BLaER1 treated with 17β-estradiol and CSF1 and Interleukin-3, amounts not matched to agents 10 nM and 100 nM (cell line): ENCODE measurements at regions not wholly inside any gene's neighbourhood (a gene's known extent, or its start where the extent isn't known, plus 50 kb on each side); places are given as distances from the start of the nearest gene placed in this dataset.
"Not testable (repeated sequence)": the region's sequence is repeated elsewhere in the genome, so short reads cannot be mapped to it uniquely, and the experiment has no call there.

Source experiments
- H3K27ac ChIP-seq, 11 experiments: shearing (Covaris generic); formaldehyde crosslinking; 2 replicates each; pipeline ENCODE4 v1.8.1; 2022
- H3K27me3 ChIP-seq, 11 experiments: shearing (Covaris generic); formaldehyde crosslinking; 2 replicates each; pipeline ENCODE4 v1.8.1; 2022
- H3K36me3 ChIP-seq, 11 experiments: shearing (Covaris generic); formaldehyde crosslinking; 2 replicates each; pipeline ENCODE4 v1.8.1; 2022
- H3K4me1 ChIP-seq, 10 experiments: shearing (Covaris generic); formaldehyde crosslinking; 2 replicates each; pipeline ENCODE4 v1.8.1; 2022
- H3K4me2 ChIP-seq, 11 experiments: shearing (Covaris generic); formaldehyde crosslinking; 2 replicates each; pipeline ENCODE4 v1.8.1; 2022
- H3K4me3 ChIP-seq, 10 experiments: shearing (Covaris generic); formaldehyde crosslinking; 2 replicates each; pipeline ENCODE4 v1.8.1; 2022
- H3K9ac ChIP-seq, 11 experiments: shearing (Covaris generic); formaldehyde crosslinking; 2 replicates each; pipeline ENCODE4 v1.8.1; 2022
- H3K9me3 ChIP-seq, 11 experiments: shearing (Covaris generic); formaldehyde crosslinking; replicated peaks in 1 of 11; 2 replicates each; pipeline ENCODE4 v1.8.1; 2022
- H4K20me1 ChIP-seq, 11 experiments: shearing (Covaris generic); formaldehyde crosslinking; 2 replicates each; pipeline ENCODE4 v1.8.1; 2022
- Cebpa-rat ChIP-seq, 11 experiments: shearing (Covaris generic); IDR thresholded peaks; 2 replicates each; pipeline ENCODE4 v1.8.1; 2022

DNA sequence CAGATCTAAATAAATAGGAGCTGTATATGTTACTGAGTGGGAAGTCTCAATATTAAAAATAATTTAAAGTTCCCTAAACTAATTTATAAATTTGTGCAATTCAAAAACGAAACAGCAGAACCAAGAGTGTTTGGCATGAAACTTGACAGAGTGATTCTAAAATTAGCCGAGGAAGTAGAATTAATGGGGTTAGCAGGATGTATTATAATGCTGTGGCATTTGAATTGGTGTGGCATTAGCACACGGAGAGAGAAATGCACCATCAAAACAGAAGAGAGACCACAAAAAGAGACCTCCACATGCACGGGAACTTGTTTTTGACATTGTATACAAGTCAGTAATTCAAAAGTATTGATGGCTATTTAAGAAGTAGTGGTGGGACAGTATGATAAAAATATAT, 366.0 kb upstream of the RGS6 start:
- Histone ChIP-seq H3K4me1 (peaks cover 5 to 43% (median 11%) of the 10 kb centered on the region in 10 experiments; a peak in 17 of 20 replicates), H3K4me3 (no peak overlapping the region; a peak in 1 of 20 replicates), H3K27ac (no peak overlapping the region; a peak in 1 of 22 replicates), H3K9me3 (no peaks in the 10 kb centered on the region), H3K36me3 (0 out of 22 replicates have a peak, but pooled peaks cover 0 to 13% (median 0%) of the 10 kb centered on the region in 11 experiments), H3K4me2 (peak overlapping the region; percentile 45 to 79 (median 63); a peak in 21 of 22 replicates), H3K9ac (0 out of 22 replicates have a peak overlapping the region, but pooled peaks of 1 of the 11 experiments have one; percentile 42), H4K20me1 (peaks cover 0 to 99% (median 0%) of the 10 kb centered on the region in 11 experiments; a peak in 4 of 22 replicates), H3K27me3 (no peaks in the 10 kb centered on the region)
- no peak for TF ChIP-seq Cebpa-rat (IDR thresholded peaks at IDR 0.05)

DNA sequence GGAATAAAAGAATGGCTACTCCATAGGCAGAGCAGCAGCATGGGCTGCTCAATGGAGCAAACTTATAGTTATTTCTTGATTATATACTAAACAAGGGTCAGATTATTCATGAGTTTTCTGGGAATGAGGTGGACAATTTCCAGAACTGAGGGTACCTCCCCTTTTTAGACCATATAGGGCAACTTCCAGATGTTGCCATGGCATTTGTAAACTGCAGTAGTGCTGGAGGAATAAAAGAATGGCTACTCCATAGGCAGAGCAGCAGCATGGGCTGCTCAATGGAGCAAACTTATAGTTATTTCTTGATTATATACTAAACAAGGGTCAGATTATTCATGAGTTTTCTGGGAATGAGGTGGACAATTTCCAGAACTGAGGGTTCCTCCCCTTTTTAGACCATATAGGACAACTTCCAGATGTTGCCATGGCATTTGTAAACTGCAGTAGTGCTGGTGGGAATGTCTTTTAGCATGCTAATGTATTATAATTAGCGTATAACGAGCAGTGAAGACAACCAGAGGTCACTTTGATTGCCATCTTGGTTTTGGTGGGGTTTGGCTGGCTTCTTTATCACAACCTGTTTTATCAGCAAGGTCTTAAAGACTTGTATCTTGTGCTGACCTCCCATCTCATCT, 364.6 kb upstream of the RGS6 start:
- peaks cover 0 to 98% (median 0%) of the 10 kb centered on the region in 11 experiments; a peak in 4 of 22 replicates for H4K20me1 ChIP-seq
- H3K27ac ChIP-seq, H3K27me3 ChIP-seq, H3K9me3 ChIP-seq, H3K9ac ChIP-seq, H3K4me3 ChIP-seq: not testable (repeated sequence)
- H3K4me2 ChIP-seq = peak overlapping the region in 1 of 11 experiments; percentile 78; a peak in 1 of 22 replicates
- H3K4me1 ChIP-seq = peaks cover 5 to 43% (median 11%) of the 10 kb centered on the region in 10 experiments; a peak in 17 of 20 replicates
- peaks cover 0 to 21% (median 0%) of the 10 kb centered on the region in 11 experiments; a peak in 2 of 22 replicates for H3K36me3 ChIP-seq

DNA sequence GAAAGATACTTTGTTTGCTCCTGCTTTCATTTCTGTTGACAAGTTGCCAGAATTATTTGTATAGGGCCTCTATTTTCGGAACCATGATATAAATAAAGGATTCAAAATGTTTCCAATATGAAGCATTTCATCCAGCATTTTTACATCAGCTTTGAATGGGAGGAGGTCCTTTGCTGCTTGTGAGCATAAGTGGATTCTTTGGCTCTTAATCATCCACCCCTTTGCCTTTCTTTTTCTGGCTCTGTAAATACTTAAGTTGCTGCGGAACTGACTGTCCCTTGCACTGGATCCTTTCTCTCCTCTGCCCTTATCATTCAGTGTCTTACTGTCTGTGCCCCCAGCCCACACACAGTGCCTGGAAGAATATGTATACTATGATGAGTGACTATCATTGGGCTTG, 357.3 kb upstream of the RGS6 start:
- no peak overlapping the region for H3K4me3 ChIP-seq
- H3K4me1 ChIP-seq = peaks cover 9 to 24% (median 19%) of the 10 kb centered on the region in 10 experiments
- H4K20me1 ChIP-seq = peaks cover 0 to 99% (median 0%) of the 10 kb centered on the region in 11 experiments; a peak in 4 of 22 replicates
- H3K9me3 ChIP-seq = no peaks in the 10 kb centered on the region
- no peak for TF ChIP-seq Cebpa-rat (IDR thresholded peaks at IDR 0.05)
- H3K4me2 ChIP-seq = peak overlapping the region in 2 of 11 experiments; percentile 4 to 70; a peak in 3 of 22 replicates
- no peak overlapping the region for H3K9ac ChIP-seq
- H3K27ac ChIP-seq = no peak overlapping the region
- peaks cover 0 to 17% (median 0%) of the 10 kb centered on the region in 11 experiments; a peak in 3 of 22 replicates for H3K36me3 ChIP-seq
- H3K27me3 ChIP-seq = no peaks in the 10 kb centered on the region

DNA sequence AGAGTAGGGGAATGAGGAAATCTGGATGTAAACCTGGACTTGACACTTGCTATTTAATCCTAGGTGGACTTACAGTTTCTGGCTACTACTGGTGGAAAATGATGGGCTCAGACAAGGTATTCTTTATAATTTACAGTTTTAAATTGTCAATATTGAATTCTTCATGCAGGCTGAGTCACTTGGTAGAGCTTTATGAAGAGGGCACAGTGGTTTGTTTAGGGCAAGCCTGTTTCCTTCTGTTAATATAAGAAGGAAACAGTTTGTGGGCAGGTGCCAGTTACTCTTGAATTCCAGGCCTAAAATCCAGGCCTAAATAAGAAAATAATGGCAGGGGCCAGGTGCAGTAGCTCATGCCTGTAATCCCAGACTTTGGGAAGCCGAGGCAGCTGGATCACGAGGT, 355.8 kb upstream of the RGS6 start:
- Histone ChIP-seq H3K4me2 (no peak overlapping the region), H3K9ac (no peak overlapping the region)

DNA sequence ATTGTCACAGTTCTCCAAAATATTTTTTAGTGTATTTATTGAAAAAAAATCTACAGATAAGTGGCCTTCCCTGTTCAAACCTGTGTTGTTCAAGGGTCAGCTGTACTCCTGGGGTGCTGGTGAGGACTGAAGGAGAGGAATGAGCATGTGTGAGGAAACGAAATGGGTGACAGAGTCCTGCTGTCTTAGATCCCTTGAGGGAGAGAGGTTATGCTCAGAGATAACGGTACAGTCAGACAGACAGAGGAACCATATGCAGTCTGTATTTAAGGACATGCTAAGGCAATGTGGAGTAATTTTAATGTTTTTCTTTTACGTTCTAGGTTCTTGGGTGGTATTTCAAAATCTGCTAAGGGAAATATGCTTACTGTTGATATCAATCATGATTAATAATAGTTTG, 352.9 kb upstream of the RGS6 start:
- Histone ChIP-seq H4K20me1 (peaks cover 0 to 100% (median 0%) of the 10 kb centered on the region in 11 experiments; a peak in 5 of 22 replicates), H3K9me3 (no peaks in the 10 kb centered on the region), H3K27ac (no peak overlapping the region), H3K4me1 (peaks cover 7 to 40% (median 24%) of the 10 kb centered on the region in 10 experiments), H3K4me3 (no peak overlapping the region), H3K4me2 (no peak overlapping the region), H3K27me3 (no peaks in the 10 kb centered on the region), H3K36me3 (no peaks in the 10 kb centered on the region; a peak in 3 of 22 replicates), H3K9ac (no peak overlapping the region)
- TF ChIP-seq Cebpa-rat (IDR thresholded peaks at IDR 0.05) = no peak

More for the DNA sequence above, 355.8 kb upstream of the RGS6 start:
- Histone ChIP-seq H3K4me1 (peaks cover 9 to 24% (median 20%) of the 10 kb centered on the region in 10 experiments), H3K27me3 (no peaks in the 10 kb centered on the region), H3K4me3 (no peak overlapping the region), H3K9me3 (no peaks in the 10 kb centered on the region), H3K36me3 (peaks cover 0 to 17% (median 0%) of the 10 kb centered on the region in 11 experiments; a peak in 3 of 22 replicates), H3K27ac (no peak overlapping the region), H4K20me1 (peaks cover 0 to 100% (median 0%) of the 10 kb centered on the region in 11 experiments; a peak in 4 of 22 replicates)
- no peak for TF ChIP-seq Cebpa-rat (IDR thresholded peaks at IDR 0.05)

GRCh38 chr14:71582705-71583104, 349.5 kb upstream of the RGS6 start:
- H3K4me1 ChIP-seq = peaks cover 0 to 52% (median 22%) of the 10 kb centered on the region in 10 experiments; a peak in 12 of 20 replicates
- no peaks in the 10 kb centered on the region; a peak in 1 of 22 replicates for H3K27me3 ChIP-seq
- H3K36me3 ChIP-seq = peaks cover 0 to 2% (median 0%) of the 10 kb centered on the region in 11 experiments; a peak in 6 of 22 replicates
- peaks cover 0 to 99% (median 0%) of the 10 kb centered on the region in 11 experiments; a peak in 5 of 22 replicates for H4K20me1 ChIP-seq
- H3K27ac ChIP-seq = peak overlapping the region in 5 of 11 experiments; percentile 30 to 76 (median 65); a peak in 10 of 22 replicates
- H3K9me3 ChIP-seq = 0 out of 22 replicates have a peak, but pooled peaks cover 0 to under 1% (median 0%) of the 10 kb centered on the region in 11 experiments
- TF ChIP-seq Cebpa-rat (IDR thresholded peaks at IDR 0.05) = no peak
- H3K4me2 ChIP-seq = peak overlapping the region in 6 of 11 experiments; percentile 51 to 91 (median 84); a peak in 11 of 22 replicates
- H3K9ac ChIP-seq = peak overlapping the region in 5 of 11 experiments; percentile 40 to 68 (median 54); a peak in 5 of 22 replicates
- H3K4me3 ChIP-seq = no peak overlapping the region

- Histone ChIP-seq H3K9me3 (peaks cover 0 to 5% (median 0%) of the 10 kb centered on the region in 11 experiments; a peak in 1 of 22 replicates), H3K27me3 (no peaks in the 10 kb centered on the region; a peak in 1 of 22 replicates), H4K20me1 (peaks cover 0 to 99% (median 0%) of the 10 kb centered on the region in 11 experiments; a peak in 5 of 22 replicates), H3K36me3 (peaks cover 0 to 7% (median 5%) of the 10 kb centered on the region in 11 experiments; a peak in 11 of 22 replicates), H3K27ac (peak overlapping the region in 5 of 11 experiments; percentile 30 to 76 (median 65); a peak in 9 of 22 replicates), H3K4me2 (peak overlapping the region in 7 of 11 experiments; percentile 41 to 91 (median 83); a peak in 13 of 22 replicates), H3K4me1 (peaks cover 0 to 57% (median 24%) of the 10 kb centered on the region in 10 experiments; a peak in 12 of 20 replicates), H3K4me3 (no peak overlapping the region), H3K9ac (peak overlapping the region in 5 of 11 experiments; percentile 40 to 68 (median 54); a peak in 6 of 22 replicates)
- TF ChIP-seq Cebpa-rat (IDR thresholded peaks at IDR 0.05) = no peak
Measured at GRCh38 chr14:71583194-71583593, 349.0 kb upstream of the RGS6 start.

DNA sequence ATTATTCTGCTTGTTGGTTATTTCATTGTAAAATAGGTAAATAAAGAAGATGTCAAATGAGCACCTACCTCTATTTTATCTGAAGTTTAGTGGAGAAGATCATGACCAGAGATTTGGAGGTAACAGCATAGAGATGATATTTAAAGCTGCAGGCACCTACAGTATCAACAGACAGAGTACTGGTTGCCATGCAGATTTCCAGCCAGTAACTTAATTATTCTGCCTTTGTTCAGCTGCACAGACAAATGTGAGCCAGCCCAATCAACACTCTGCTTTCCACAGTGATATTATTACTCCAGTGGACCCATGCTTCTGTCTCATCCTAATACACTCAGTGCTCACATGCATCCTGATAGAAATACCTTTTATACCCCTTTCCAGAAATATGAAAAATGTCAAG, 348.5 kb upstream of the RGS6 start:
- no peak overlapping the region for H3K4me3 ChIP-seq
- peaks cover 0 to 99% (median 0%) of the 10 kb centered on the region in 11 experiments; a peak in 5 of 22 replicates for H4K20me1 ChIP-seq
- H3K27ac ChIP-seq = peak overlapping the region in 4 of 11 experiments; percentile 43 to 76 (median 67); a peak in 6 of 22 replicates
- H3K4me2 ChIP-seq = peak overlapping the region in 6 of 11 experiments; percentile 51 to 91 (median 84); a peak in 11 of 22 replicates
- H3K9me3 ChIP-seq = peaks cover 0 to 8% (median 0%) of the 10 kb centered on the region in 11 experiments; a peak in 1 of 22 replicates
- no peak for TF ChIP-seq Cebpa-rat (IDR thresholded peaks at IDR 0.05)
- peaks cover 0 to 12% (median 9%) of the 10 kb centered on the region in 11 experiments; a peak in 12 of 22 replicates for H3K36me3 ChIP-seq
- H3K9ac ChIP-seq = no peak overlapping the region
- no peaks in the 10 kb centered on the region; a peak in 1 of 22 replicates for H3K27me3 ChIP-seq
- H3K4me1 ChIP-seq = peaks cover 0 to 62% (median 25%) of the 10 kb centered on the region in 10 experiments; a peak in 12 of 20 replicates
